ENCODE measurements at regions not wholly inside any gene's neighbourhood (a gene's known extent, or its start where the extent isn't known, plus 50 kb on each side); places are given as distances from the start of the nearest gene placed in this dataset.
"Not testable (repeated sequence)": the region's sequence is repeated elsewhere in the genome, so short reads cannot be mapped to it uniquely, and the experiment has no call there.

DNA sequence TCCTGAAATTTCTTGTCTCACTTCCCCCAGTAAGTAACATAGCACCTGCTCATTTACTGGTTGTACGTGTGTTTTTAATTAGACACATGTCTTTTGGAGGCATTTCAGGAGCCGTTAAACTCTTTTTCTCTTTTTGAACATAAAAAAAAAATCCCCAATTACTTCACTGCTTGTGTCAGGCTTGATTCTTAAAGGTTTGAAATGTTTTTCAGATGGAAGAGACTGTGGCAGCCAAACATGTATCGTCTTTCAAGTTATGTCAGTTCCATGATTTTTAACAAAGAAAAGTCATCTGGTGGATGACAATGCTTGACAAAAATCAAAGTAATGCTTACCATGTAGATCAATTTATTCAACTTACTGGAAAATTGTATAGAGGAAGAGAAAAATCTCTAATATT is 585.8 kb downstream of the GATA3 start:
- DNase-seq (ENCODE audit: extremely low read depth in 1 of 2, low read depth in 1 of 2) = no peak

DNA sequence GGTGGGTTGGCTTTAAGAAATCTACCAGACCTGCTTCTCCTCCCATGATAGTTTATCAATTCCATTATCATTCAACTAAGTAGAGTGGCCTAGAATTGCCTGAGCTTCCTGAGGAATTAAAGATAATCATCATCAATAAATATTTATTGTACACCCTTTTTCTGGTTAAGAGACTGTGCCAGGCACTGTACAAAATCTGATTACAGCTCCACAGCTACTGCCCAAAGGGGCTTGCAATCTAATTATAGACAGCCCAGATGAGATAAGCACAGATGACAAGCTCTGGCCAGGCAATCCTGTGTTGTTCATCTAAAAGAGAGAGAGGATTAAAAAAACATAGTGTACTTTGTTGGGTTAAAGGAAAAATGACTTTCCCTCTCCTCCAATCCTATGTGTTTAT is 586.4 kb downstream of the GATA3 start:
- no peak for DNase-seq (ENCODE audit: extremely low read depth in 1 of 2, low read depth in 1 of 2)

DNA sequence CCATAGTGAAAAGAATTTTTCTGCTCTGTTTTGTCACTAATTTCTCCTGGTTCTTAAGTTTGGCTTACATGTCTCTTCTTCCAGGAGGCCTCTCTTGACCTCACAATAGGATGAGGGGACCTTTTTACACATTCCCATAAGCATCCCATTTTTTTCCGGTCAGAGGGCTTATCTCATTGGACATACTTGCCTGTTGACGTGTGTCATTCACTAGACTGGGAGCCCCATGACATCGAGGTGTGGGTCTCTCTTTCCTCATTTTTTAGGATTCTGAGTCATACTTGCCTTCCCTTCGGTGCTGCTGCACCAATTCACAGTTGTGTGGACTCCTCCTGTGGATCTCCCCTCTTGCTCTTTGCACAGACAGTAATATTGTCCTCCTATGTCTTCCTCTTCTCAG is 601.8 kb downstream of the GATA3 start:
- DNase-seq (ENCODE audit: extremely low read depth in 1 of 2, low read depth in 1 of 2) = no peak

DNA sequence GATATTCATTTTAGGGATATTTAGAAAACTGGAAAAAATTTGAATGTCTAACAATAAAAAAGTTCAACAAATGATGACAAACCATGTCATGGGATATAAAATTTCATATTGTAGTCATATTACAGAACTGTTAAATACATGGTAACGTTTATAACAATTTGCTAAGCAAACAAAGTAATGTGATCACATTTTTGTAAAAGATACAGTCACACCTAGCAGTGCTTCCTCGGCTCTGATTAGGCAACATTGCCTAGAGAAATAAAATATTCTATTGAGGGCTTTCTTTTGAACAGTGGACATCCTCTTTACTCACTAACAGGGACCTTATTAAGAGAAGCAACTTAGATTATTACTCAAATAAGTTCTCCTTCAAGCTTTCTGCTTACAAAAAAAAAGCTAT is 605.5 kb downstream of the GATA3 start:
- no peak for DNase-seq (ENCODE audit: extremely low read depth in 1 of 2, low read depth in 1 of 2)

DNA sequence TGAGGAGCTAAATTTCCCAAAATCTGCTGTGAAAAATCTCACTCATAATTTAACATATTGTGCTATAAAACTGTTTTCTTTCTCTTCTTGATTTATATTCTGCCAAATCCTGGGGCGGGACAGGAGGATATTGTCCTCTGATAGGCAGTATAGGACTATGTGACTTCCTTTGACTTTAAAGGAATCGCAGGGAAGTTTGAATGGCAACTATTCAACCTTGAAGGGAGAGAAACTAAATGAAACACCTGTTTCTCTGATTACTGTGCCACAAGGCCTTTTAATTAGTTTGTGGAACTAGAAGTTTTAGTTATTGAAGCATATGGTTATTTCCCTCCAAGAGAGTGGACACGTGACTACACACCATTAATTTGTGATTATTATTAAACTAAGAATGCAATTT is 607.4 kb downstream of the GATA3 start:
- no peak for DNase-seq (ENCODE audit: extremely low read depth in 1 of 2, low read depth in 1 of 2)

DNA sequence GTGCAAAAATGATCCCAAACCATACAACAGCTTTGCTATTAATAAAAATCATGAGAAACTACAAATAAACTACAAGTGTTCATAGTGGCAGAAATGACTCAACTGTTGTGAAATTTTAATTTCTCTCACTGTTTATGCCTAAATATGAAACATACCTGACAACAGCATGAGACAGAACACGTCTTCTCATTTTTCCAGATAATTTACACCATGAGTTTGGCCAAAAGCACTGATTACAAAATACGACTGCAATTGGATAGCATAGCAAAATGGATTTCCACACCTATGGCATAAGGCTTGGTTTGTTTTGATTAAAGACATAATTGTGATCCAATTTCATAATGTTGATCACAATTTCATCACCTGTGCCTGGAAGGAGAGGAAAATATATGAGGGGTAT is 608.6 kb downstream of the GATA3 start:
- DNase-seq (ENCODE audit: extremely low read depth in 1 of 2, low read depth in 1 of 2) = no peak

DNA sequence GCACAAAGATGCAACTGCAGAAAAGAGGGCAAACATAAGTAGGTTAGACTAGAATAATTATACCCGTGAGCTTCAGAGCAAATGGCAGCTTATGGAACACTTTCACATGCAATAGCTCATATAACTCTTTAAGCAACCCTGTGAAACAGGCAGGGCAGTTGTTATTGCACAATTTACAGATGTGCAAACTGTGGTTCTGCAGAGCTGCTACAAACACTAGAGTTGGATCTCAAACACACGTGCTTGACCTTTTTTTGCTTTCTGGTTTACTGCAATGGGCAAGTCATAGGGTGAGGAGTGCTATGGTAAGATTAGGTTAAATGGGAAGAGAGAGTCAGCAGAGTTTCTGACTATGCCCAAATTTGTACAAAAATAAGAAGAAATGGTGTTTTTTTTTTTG is 610.8 kb downstream of the GATA3 start:
- DNase-seq (ENCODE audit: extremely low read depth in 1 of 2, low read depth in 1 of 2) = no peak

DNA sequence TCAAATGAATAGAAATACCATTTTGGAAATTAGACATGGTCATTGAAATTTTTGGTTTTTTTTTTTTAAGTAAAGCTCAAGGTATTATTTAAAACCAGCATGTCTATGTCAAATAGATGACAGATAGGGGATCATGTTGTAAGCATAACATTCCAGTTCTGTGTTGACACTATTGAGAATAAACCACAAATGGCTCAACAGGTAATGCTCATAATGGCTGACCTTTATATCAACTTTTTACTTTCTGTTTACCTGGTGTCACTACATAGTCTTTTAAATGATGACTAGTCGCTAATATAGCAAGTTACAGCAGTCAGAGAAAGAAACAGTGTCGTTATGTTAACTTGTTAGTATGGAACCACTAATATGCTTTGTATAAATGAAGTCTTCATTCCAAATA is 616.0 kb downstream of the GATA3 start:
- DNase-seq (ENCODE audit: extremely low read depth in 1 of 2, low read depth in 1 of 2) = no peak

DNA sequence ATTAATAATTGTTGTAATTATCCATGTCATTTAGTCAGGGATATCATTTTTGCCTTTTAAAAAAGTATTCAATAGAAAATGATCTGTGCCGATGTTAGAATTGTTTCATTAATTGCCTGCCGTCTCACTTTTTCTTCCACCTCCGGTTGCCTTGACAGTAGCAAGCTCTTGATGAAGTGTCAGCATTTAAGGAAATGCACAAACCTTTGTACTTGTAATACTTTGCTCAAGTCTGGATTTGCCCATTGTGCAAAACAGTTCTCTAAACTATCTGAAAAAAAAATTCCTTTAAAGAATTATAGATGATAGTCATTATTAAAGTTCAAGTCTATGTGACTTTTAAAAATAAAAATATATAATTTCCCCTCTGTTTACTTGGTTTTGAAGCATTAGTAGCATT is 619.7 kb downstream of the GATA3 start:
- DNase-seq (ENCODE audit: extremely low read depth in 1 of 2, low read depth in 1 of 2) = no peak

DNA sequence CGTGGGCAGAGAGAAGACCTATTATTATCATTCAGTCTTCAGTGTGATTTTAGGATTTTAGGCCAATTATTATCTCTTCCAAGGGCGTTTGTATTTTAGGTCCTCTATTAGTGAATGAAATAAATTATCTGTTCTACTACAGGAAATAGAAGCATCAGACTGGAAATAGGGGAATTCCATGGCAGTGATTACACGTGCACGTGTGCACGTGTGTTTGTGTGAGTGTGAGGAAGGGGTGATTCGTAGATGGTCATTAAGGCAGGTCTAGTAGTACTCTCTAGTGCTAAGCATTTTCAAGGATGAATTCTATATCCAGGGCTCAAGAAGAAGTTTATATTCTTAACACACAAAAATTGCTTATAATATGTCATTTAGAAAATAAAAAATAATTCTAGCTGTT is 623.2 kb downstream of the GATA3 start:
- DNase-seq (ENCODE audit: extremely low read depth in 1 of 2, low read depth in 1 of 2) = no peak

DNA sequence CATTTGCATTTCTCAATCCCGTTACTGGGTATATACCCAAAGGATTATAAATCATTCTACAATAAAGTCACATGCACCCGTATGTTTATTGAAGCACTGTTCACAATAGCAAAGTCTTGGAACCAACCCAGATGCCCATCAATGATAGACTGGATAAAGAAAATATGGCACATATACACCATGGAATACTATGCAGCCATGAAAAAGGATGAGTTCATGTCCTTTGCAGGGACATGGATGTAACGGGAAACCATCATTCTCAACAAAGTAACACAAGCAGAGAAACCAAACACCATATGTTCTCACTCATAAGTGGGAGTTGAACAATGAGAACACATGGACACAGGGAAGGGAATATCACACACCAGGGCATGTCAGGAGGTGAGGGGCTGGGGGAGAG is 630.4 kb downstream of the GATA3 start:
- DNase-seq (ENCODE audit: extremely low read depth in 1 of 2, low read depth in 1 of 2) = not testable (repeated sequence)

DNA sequence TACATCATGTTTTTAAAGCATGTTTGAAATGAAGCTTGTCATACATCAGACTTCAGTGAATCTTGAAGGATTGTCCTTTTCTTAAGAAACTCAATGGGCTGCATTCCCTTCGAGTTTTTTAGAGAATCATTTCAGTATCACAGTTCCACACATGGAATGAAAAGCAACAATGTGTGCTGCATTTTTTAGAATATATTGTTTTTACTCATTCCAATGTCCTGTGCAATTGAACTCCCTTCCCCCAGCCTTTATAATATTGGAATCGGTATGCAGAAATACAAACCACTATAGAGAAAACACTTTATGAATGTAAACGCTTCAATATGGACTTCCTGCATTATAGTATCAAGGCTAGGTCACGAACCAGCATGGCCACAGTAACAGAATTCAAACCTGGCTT is 634.4 kb downstream of the GATA3 start:
- DNase-seq (ENCODE audit: extremely low read depth in 1 of 2, low read depth in 1 of 2) = no peak

DNA sequence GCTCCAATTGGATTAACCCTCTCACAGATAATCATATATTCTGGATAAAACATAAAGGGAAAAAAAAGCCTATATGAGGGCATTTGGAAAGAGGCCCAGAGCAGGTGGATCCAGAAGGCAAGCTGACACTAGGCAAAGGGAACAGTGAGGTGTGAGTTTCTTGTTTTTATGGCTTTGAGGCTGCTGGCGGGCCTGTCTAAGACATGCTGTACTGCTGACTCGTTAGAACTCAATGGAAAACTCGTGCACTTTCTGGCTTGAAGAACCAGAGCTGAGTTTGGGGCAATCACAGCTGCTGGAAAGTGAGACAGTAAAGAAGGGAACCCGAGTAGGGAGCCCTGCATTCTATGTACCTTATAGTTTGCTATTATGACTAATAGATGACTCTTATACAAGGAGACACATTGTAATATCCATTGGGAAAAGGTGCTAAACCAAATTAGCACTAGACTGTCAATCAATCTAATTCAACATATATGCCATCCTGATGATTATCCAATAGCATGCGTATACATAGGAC is 637.1 kb downstream of the GATA3 start:
- no peak for DNase-seq (ENCODE audit: extremely low read depth in 1 of 2, low read depth in 1 of 2)

DNA sequence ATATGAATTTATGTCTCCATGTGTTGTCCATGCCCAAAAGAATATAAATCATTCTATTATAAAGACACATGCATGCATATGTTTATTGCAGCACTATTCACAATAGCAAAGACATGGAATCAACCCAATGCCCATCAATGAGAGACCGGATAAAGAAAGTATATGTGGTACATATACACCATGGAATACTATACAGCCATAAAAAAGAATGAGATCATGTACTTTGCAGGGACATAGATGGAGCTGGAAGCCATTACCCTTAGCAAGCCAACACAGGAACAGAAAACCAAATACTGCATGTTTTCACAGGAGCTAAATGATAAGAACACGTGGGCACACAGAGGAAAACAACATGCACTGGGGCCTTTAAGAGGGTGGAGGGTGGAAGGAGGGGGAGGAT is 639.1 kb downstream of the GATA3 start:
- not testable (repeated sequence) for DNase-seq (ENCODE audit: extremely low read depth in 1 of 2, low read depth in 1 of 2)

DNA sequence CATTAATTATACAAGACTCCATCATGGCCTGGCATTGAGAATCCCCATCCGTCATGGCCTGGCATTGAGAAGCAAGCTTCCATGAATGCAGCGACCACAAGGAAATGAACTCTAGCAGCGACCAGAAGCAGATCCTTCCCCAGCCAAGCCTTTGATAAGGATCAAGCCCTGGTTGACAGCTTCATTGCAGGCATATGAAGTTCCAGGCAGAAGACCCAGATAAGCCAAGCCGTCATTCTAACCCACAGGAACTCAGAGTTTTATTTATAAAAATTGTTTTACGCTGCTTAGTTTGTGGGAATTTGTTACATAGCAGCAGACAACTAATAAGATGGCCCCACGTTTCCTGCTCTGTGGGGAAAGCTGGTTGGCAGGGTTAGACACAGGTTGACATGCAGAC is 642.3 kb downstream of the GATA3 start:
- DNase-seq (ENCODE audit: extremely low read depth in 1 of 2, low read depth in 1 of 2) = no peak

DNA sequence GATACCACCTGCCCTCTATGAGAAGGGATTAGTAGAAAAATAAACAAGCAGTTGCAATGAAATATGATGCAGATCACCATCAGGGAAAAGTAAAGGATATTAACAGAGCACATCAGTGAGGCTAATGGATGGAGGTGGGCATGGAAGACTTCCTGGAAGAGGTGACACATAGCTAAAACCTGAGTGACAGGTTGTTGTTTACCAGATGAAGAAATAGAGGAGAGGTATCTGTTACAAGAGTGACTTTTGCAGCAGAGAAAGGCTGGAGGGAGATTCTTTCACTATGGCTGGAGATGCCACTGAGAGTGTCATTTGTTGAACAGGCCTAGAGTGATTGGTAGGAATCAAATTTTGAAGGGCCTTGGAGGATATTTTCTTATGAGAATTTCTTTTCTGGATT is 646.2 kb downstream of the GATA3 start:
- no peak for DNase-seq (ENCODE audit: extremely low read depth in 1 of 2, low read depth in 1 of 2)

DNA sequence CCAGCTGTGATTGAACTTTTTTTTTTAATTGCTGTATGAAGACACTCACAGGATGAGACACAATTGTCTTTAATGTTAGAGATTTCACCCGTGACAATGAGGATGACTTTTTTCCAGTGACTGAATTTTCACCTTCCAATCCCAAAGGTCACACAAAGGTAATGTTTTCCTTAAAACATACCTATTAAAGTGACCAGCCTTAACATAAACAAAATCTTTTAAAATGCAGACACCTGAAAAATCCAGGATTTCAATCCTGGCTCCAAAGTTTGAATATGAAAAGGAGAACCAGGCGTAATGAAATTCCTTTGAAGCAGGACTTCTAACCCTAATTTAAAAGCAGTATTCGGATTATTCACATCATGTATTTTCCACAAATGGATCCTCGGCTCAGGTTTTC is 647.7 kb downstream of the GATA3 start:
- no peak for DNase-seq (ENCODE audit: extremely low read depth in 1 of 2, low read depth in 1 of 2)

DNA sequence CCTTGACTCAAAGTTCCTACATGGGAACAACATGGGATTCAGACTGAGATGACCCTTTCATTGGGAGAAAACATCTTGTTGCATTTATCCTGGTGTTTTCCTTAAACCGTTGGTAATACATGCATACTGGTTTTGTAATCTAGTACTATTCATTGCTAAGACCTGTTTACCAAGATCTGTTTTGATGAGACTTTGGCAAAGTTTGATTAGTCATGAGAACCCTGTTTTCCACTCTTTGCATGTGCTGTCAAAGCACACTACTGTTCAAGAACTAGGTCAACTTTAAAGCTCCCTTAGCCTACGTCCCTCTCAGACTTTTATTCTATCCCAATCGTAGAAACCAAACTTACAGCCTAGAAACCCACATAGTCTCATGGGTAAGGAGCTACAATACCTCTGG is 650.9 kb downstream of the GATA3 start:
- no peak for DNase-seq (ENCODE audit: extremely low read depth in 1 of 2, low read depth in 1 of 2)

DNA sequence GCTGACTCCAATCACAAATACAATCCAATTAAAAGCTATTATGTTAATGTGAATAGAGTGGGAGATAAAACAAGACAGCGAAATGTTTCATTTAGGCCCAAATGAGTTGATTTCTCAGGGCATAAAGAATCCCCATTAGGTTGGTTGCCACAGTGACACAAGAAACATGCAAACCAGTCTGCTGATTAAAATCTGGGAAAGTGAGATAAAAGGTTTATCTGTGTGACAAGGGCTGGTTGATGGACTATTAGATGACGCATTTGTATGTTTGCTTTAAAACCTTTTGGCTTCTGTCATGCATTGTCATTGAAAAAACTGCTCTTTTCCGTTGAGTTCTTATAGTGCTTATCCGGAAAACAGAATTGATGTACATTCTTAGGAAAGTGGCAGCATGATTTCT is 658.2 kb downstream of the GATA3 start:
- DNase-seq (ENCODE audit: extremely low read depth in 1 of 2, low read depth in 1 of 2) = no peak

DNA sequence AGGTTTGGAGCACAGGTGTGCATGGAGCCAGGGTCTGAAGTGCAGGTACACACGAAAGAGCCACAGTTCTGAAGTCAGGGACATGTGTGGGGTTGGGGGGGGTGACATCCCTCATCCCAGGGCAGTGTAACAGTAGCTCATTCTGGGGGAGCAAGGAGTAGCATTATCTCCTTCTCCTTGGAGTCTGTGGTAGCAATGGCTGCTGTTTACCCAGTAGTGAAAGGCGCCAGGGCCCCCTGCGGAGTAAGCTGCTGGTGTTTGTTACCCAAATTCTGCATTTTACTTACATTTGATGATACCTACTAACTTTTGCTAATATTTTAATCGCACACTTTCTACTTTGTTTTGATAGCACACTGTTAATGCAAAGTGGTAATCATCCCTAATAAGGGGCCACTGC is 665.5 kb downstream of the GATA3 start:
- no peak for DNase-seq (ENCODE audit: extremely low read depth in 1 of 2, low read depth in 1 of 2)

DNA sequence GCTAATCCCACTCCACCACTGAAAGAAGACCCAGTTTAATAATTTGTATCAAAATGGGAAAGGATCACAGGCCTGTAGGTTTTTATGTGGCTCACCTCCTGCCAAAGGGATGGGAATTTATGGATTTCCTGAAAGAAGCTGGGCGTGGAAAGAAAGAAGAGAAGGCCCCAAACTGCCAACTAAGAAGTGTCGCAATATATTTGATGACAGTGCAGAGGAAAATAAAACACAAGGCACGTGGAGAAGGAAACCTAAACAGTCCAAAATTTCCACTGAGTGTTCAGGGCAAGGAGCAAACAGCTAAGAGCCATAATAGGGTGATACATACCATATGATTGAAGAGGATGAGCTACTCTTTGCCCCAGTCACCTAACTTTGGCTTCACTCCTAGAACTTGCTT is 667.2 kb downstream of the GATA3 start:
- no peak for DNase-seq (ENCODE audit: extremely low read depth in 1 of 2, low read depth in 1 of 2)

DNA sequence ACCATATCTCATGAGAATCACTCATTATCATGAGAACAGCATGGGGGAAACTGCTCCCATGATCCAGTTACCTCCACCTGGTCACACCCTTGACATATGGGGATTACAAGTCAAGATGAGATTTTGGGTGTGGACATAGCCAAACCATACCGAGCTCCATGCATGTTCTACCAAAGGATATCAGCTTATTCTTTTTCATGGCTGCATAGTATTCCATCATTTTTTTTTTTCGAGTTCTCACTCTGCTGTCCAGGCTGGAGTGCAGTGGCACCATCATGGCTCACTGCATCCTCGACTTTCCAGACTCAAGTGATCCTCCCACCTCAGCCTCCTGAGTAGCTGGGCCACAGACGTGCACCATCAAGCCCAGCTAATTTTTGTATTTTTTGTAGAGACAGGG is 668.3 kb downstream of the GATA3 start:
- DNase-seq (ENCODE audit: extremely low read depth in 1 of 2, low read depth in 1 of 2) = no peak

DNA sequence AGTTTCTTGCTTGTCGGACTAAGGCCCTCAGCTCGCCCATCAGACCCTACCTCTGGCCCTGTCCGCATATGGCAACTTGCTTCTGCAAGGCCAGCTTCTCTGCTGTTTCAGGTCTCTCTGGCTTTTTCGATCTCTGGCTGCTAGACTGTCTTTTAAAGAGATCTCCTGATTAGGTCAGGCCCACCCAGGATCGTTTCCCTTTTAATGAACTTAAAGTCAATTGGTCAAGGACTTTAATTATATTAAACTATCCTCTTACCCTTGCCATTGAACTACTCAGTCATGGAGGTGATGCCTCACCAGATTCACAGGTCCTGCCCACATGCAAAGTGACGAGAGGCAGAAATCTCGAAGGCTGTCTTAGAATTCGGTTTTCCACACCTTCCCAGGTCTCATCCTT is 670.9 kb downstream of the GATA3 start:
- DNase-seq (ENCODE audit: extremely low read depth in 1 of 2, low read depth in 1 of 2) = no peak

Data from stimulated activated CD8-positive, alpha-beta memory T cell treated with anti-CD3 and anti-CD28 coated beads, Interleukin-7, amount 100 ng/mL, for 48 hours (primary cell).